T-helper 1 cell treated with Interleukin-12 subunit alpha and Interleukin-12 subunit beta and Interleukin-4 antibody, amounts not matched to agents 30 μg/mL and 1 μg/mL, for 36 hours (primary cell): ENCODE measurements at regions not wholly inside any gene's neighbourhood (a gene's known extent, or its start where the extent isn't known, plus 50 kb on each side); places are given as distances from the start of the nearest gene placed in this dataset.
"Not testable (repeated sequence)": the region's sequence is repeated elsewhere in the genome, so short reads cannot be mapped to it uniquely, and the experiment has no call there.

Source experiments
- H3K27ac Mint-ChIP-seq: one replicate; pipeline ENCODE4 v1.8.0; 2021; ENCODE audit warnings: mild to moderate bottlenecking, mixed read lengths
- H3K27me3 Mint-ChIP-seq: one replicate; pipeline ENCODE4 v1.8.0; 2021; ENCODE audit warnings: low read depth, mixed read lengths
- H3K36me3 Mint-ChIP-seq: one replicate; pipeline ENCODE4 v1.8.0; 2021; ENCODE audit warnings: low read depth, mixed read lengths
- H3K4me1 Mint-ChIP-seq: one replicate; pipeline ENCODE4 v1.8.0; 2021; ENCODE audit warnings: low read depth, mixed read lengths
- H3K4me3 Mint-ChIP-seq: one replicate; pipeline ENCODE4 v1.8.0; 2021; ENCODE audit warnings: mild to moderate bottlenecking, moderate library complexity, mixed read lengths
- H3K9me3 Mint-ChIP-seq: one replicate; pipeline ENCODE4 v1.8.0; 2021; ENCODE audit warnings: mixed read lengths

DNA sequence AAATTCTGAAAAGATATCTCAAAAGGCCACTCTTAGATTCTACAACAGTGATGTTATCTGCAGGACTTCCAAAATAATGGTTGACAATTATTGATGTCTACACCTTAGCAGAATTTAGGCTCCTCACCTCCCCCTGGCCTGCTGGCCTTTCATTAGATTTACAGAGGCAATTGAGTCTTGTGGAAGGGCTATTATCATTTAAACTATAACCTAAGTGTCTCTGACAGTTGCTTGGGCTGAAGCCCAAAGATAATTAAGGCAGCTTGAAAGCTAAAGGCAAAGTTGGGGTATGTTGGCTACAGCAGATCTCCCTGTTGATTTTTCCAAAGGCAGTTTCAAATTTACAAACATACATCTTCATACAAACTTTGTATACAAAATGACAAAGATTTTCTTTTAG is 912.3 kb downstream of the TAF11L14 start:
- Mint-ChIP-seq H3K36me3 (no peaks in the 10 kb centered on the region), H3K27me3 (no peaks in the 10 kb centered on the region), H3K27ac (no peak overlapping the region), H3K9me3 (peaks cover 4% of the 10 kb centered on the region), H3K4me1 (no peaks in the 10 kb centered on the region), H3K4me3 (no peak overlapping the region)

DNA sequence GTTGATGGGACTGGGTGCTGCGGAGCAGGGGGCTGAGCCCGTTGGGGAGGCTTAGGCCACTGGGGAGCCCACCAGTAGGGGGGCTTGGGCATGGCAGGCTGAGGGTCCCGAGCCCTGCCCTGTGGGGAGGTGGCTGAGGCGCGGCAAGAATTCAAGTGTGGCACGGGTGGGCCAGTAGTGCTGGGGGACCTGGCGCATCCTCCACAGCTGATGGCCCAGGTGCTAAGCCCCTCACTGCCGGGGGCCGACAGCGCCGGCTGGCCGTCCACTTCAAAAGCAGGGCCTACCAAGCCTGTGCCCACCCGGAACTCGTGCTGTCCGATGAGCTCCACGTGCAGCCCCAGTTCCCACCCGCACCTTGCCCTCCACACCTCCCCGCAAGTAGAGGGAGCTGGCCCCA is 917.5 kb downstream of the TAF11L14 start:
- no peak overlapping the region for H3K27ac Mint-ChIP-seq
- H3K36me3 Mint-ChIP-seq = no peaks in the 10 kb centered on the region

DNA sequence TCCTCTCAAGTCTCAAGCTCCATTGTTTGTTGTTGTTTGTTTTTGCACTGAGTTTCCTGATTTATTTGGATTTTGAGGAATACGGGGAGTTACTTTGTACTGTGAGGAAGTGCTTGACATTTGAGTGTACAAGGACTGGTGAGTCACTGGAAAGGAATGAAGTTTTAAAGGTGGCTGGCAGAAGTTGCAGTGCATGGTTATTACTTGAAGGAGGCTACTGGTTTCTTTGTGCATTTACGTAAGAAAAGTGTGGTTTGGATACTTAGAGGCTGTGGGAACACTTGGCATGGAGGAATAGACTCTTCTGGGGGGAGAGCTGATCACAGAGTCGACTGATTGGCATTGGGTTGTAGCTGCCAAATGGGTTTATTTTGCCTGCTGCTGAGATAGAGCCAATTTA is 919.0 kb downstream of the TAF11L14 start:
- H3K36me3 Mint-ChIP-seq = no peaks in the 10 kb centered on the region
- H3K4me3 Mint-ChIP-seq = no peak overlapping the region
- no peaks in the 10 kb centered on the region for H3K4me1 Mint-ChIP-seq
- H3K9me3 Mint-ChIP-seq = peaks cover 13% of the 10 kb centered on the region
- no peak overlapping the region for H3K27ac Mint-ChIP-seq
- no peaks in the 10 kb centered on the region for H3K27me3 Mint-ChIP-seq

More for the DNA sequence above, 917.5 kb downstream of the TAF11L14 start:
- H3K4me3 Mint-ChIP-seq = no peak overlapping the region
- H3K4me1 Mint-ChIP-seq = no peaks in the 10 kb centered on the region
- H3K9me3 Mint-ChIP-seq = peaks cover 13% of the 10 kb centered on the region
- H3K27me3 Mint-ChIP-seq = no peaks in the 10 kb centered on the region

DNA sequence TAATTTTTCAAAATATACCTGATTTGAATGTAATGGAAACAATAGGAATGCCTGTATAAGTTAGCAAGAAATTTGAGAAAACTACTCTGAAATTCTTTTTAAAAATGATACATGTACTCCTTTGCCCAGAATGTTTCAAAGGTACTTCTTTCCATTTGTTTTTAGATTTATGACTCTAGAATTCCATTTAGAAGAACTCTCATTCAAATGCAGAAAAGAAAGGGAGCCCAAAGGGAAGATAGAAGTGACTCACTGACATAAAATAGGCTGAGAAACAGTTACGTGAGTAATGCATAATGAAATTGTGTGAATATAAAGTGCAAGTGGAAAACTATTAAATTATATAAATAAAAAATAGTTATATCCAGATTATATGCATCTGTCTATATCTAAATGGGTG is 926.3 kb downstream of the TAF11L14 start:
- no peaks in the 10 kb centered on the region for H3K36me3 Mint-ChIP-seq
- no peaks in the 10 kb centered on the region for H3K4me1 Mint-ChIP-seq
- no peaks in the 10 kb centered on the region for H3K27me3 Mint-ChIP-seq
- peaks cover 5% of the 10 kb centered on the region for H3K9me3 Mint-ChIP-seq
- no peak overlapping the region for H3K4me3 Mint-ChIP-seq
- H3K27ac Mint-ChIP-seq = no peak overlapping the region

DNA sequence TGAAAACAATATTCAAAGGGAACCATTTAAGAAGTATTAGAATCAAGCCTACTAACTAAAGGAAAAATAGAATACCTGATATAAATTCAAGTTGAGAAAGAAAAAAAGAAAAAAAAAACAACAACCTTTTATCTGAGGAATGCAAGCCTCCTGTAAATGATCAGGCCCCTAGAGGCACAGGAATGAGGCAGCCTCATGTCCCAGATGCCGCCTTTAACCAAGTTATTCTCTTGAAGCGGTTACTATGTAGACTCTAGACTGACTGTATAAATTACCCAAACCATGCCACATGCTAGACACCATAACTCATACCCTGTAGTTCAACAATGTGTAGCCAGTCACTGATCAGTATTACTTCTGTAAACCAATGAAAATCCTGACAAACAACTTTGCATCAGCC is 929.6 kb downstream of the TAF11L14 start:
- Mint-ChIP-seq H3K4me3 (no peak overlapping the region), H3K4me1 (no peaks in the 10 kb centered on the region), H3K27ac (no peak overlapping the region), H3K27me3 (no peaks in the 10 kb centered on the region), H3K9me3 (peaks cover 8% of the 10 kb centered on the region), H3K36me3 (no peaks in the 10 kb centered on the region)

DNA sequence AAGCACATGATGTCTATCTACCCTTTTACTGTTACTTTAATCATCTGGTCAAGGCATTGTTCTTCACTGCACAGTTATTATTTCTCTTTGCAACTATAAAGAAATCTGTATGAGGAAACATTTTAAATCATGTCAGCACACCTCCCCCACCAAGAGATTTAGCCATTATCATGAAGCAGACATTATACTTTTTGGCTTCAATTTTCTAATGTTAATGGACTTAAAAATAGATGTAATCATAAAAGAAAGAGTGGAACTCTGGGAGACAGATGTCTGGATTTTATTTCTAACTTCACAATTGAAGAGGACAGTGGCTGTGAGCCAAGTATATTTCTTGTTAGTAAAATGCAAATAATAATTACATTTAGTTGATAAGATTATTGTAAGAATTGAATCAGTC is 932.4 kb downstream of the TAF11L14 start:
- Mint-ChIP-seq H3K27me3 (no peaks in the 10 kb centered on the region), H3K4me1 (no peaks in the 10 kb centered on the region), H3K27ac (no peak overlapping the region), H3K4me3 (no peak overlapping the region), H3K9me3 (peaks cover 8% of the 10 kb centered on the region), H3K36me3 (no peaks in the 10 kb centered on the region)

DNA sequence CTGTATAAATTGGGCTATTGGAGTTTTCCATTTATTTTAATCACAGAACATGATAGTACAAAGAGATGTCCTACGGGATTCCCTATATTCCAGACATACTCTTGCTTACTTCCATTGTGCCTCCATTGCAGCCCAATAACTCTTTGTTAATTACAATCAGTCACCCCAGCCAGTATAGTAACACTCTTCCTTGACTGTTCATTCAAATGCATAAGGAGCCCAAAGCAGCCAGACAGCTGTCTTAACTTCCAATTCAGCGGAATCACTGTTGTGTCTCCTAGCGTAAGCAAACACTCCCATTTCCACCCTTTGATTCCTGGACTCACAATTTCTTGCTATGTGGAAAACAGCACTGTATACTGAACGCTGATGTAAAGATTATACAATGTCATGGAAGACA is 942.3 kb downstream of the TAF11L14 start:
- H3K36me3 Mint-ChIP-seq = no peaks in the 10 kb centered on the region
- H3K27me3 Mint-ChIP-seq = no peaks in the 10 kb centered on the region
- no peak overlapping the region for H3K27ac Mint-ChIP-seq
- H3K4me1 Mint-ChIP-seq = no peaks in the 10 kb centered on the region
- no peak overlapping the region for H3K4me3 Mint-ChIP-seq
- peaks cover 2% of the 10 kb centered on the region for H3K9me3 Mint-ChIP-seq

DNA sequence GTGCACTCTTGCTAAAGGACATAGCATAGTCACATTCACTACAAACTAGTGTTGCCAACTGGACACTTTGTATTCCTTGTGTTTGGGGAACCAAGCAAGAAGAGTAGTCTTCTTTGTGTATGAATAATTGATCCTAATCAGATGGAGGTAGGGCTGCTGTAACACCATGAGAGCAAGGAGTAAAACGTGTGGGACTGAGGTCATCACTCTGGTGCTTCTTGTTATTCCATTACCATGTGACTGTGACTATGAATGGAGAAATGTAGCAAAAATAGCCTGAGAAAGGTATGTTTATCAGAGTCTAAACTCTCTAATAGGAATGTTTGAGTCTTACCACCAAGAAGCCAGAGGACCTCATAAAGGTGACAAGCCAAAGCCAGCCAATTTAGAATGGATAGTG is 966.9 kb downstream of the TAF11L14 start:
- H3K27me3 Mint-ChIP-seq = no peaks in the 10 kb centered on the region
- H3K4me3 Mint-ChIP-seq = no peak overlapping the region
- H3K27ac Mint-ChIP-seq = no peak overlapping the region
- peaks cover 5% of the 10 kb centered on the region for H3K9me3 Mint-ChIP-seq
- no peaks in the 10 kb centered on the region for H3K36me3 Mint-ChIP-seq
- H3K4me1 Mint-ChIP-seq = no peaks in the 10 kb centered on the region

DNA sequence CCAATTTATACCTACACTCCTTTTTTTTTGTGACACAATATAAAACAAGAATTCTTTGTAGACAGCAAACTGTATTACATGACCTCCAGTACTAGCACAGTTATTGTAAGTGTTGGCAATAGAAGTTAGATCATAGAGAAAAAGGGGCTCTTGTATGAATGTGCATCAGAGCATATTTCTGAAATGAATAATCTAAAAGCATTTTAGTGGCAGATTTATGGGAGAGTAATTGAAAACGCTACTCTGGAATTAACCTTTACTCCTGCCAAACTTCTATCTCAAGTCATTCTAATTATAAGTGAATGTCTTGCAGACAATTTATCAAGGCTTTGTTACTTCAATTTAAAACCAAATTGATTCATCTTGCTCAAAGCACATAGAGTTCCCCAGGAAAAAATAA is 968.1 kb downstream of the TAF11L14 start:
- H3K4me1 Mint-ChIP-seq = no peaks in the 10 kb centered on the region
- no peaks in the 10 kb centered on the region for H3K27me3 Mint-ChIP-seq
- peaks cover 5% of the 10 kb centered on the region for H3K9me3 Mint-ChIP-seq
- no peak overlapping the region for H3K4me3 Mint-ChIP-seq
- no peak overlapping the region for H3K27ac Mint-ChIP-seq
- no peaks in the 10 kb centered on the region for H3K36me3 Mint-ChIP-seq

DNA sequence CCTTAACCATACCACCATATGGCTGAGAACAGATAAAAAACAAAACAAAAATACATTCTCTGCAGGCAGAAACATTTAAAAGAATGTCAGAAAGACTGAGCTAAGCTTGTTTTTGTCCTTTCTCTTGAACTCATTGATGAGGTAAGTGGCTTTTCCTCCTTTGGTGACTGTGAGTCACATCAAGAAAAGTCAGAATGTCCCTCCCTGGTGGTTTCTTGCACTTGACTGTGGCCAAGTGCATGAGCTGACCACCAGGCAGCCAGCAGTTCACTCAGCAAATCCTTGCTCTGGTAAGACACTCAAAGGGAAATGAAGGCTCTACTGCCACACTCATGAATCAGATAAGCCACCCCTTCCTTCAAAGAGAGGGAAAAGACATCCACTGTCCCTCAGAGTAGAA is 970.9 kb downstream of the TAF11L14 start:
- Mint-ChIP-seq H3K36me3 (no peaks in the 10 kb centered on the region), H3K27me3 (no peaks in the 10 kb centered on the region), H3K4me1 (no peaks in the 10 kb centered on the region)

DNA sequence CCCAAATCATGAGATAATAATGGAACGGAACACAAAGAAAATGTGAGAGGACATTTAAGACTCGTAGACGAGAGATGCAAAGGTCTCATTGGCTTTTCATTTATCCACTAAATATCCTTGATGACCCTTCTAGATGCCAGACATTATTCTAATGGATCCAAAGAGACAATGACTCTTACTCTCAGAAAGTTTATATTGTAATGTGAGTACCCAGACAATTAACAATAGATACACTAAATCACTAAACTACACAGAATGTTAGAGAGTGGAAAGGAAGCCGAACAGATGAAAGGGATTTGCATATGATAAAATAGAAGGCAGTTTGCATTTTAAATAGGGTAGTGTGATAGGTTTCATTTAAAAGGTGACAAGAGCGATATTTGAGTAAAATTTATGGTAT is 973.3 kb downstream of the TAF11L14 start:
- H3K36me3 Mint-ChIP-seq = no peaks in the 10 kb centered on the region
- no peak overlapping the region for H3K27ac Mint-ChIP-seq
- no peaks in the 10 kb centered on the region for H3K27me3 Mint-ChIP-seq

More for the DNA sequence above, 970.9 kb downstream of the TAF11L14 start:
- peaks cover 5% of the 10 kb centered on the region for H3K9me3 Mint-ChIP-seq
- H3K27ac Mint-ChIP-seq = no peak overlapping the region
- no peak overlapping the region for H3K4me3 Mint-ChIP-seq

DNA sequence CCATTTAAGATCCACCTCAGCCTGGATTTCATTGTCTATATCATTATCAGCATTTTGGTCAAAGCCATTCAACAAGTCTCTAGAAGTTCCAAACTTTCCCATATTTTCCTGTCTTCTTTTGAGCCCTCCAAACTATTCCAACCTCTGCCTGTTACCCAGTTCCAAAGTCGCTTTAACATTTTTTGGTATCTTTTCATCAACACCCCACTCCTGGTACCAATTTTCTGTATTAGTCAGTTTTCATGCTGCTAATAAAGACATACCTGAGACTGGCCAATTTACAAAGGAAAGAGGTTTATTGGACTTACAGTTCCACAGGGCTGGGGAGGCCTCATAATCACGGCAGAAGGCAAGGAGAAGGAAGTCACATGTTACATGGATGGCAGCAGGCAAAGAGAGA is 982.9 kb downstream of the TAF11L14 start:
- H3K4me1 Mint-ChIP-seq, H3K4me3 Mint-ChIP-seq, H3K36me3 Mint-ChIP-seq, H3K27me3 Mint-ChIP-seq, H3K27ac Mint-ChIP-seq: not testable (repeated sequence)
- peaks cover 20% of the 10 kb centered on the region for H3K9me3 Mint-ChIP-seq

More for the DNA sequence above, 973.3 kb downstream of the TAF11L14 start:
- no peaks in the 10 kb centered on the region for H3K4me1 Mint-ChIP-seq
- no peak overlapping the region for H3K4me3 Mint-ChIP-seq
- no peaks in the 10 kb centered on the region for H3K9me3 Mint-ChIP-seq

DNA sequence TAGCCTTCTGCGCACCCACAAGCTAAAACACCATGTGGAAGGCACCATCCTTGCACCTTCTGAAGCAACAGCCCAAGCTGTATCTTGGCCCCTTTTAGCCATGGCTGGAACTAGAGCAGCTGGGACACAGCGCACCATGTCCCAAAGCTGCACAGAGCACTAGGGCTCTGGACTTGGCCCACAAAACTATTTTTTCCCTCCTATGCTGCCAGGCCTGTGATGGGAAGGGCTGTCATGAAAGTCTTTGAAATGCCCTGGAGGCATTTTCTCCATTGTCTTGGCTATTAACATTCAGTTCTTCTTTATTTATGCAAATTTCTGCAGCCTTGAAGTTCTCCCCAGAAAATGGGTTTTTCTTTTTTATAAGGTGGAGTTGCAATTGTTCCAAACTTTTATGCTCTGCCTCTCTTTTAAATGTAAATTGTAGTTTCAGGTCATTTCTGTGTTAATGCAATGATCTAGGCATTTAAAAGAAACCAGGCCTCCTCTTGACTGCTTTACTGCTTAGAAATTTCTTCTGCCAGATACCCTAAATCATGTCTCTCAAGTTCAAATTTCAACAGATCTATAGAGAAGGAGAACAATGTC is 996.3 kb downstream of the TAF11L14 start:
- Mint-ChIP-seq H3K9me3 (peaks cover 12% of the 10 kb centered on the region), H3K27ac (no peak overlapping the region), H3K4me3 (no peak overlapping the region), H3K27me3 (no peaks in the 10 kb centered on the region), H3K4me1 (no peaks in the 10 kb centered on the region), H3K36me3 (no peaks in the 10 kb centered on the region)

DNA sequence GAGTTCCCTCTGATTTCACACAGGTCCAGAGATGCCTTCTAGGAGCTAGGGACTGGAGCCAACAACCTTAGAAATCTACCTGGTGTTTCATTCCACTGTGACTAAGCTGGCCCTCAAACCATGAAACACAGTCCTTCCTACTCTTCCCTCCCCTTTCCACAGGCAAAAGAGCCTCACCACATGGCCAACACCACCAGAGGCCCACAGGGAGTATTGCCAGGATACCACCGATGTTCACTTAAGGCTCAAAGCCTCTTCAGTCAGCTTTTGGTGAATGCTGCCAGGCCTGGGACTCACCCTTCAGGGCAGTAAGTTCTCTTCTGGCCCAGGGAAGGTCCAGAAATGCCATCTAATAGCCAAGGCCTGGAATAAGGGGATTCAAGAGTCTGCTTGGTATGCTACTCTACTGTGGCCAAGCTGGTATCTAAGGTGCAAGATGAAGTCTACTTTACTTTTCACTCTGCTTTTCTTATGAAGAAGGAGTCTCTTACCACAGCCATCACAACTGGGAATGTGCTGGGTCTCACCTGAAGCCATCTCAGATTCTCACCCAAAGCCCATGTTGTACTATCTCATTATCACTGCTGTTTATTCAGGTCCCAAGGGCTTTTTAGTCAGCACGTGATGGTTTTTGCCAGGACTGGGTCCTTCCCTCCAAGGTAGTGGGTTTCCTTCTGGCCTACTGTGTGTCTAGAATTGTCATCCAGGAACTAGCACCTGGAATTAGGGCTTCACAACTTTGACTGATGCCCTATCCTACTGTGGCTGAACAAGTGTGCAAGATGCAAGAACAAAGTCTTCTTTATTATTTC is 1018.4 kb downstream of the TAF11L14 start:
- peaks cover 12% of the 10 kb centered on the region for H3K9me3 Mint-ChIP-seq
- H3K4me1 Mint-ChIP-seq = no peaks in the 10 kb centered on the region
- no peak overlapping the region for H3K27ac Mint-ChIP-seq
- H3K4me3 Mint-ChIP-seq = no peak overlapping the region
- H3K36me3 Mint-ChIP-seq = no peaks in the 10 kb centered on the region
- no peaks in the 10 kb centered on the region for H3K27me3 Mint-ChIP-seq

DNA sequence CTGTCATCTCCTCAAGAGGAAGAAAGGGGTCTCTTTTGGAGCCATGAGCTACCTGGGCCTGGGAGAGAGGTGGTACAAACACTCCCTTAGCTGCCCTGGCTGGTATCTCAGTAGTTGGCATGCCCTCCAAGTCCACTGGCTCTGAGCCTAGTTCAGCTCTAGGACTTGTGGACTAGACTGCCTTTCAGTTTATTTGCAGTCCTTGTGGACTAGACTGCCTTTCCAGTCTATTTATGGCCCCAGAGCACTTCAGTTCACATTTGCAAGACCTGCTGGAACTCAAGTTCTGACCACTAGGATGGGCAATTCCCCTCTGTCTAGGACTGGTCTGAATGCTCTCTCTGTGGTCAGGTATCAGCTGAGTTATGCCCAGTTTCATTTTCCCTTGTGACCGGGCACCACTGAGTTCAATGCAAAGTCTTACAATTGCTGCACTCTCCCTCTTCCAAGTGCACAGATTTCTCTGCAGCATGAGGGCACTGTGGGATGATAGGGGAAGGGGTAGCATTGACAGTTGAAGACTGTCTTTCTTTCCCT is 1019.0 kb downstream of the TAF11L14 start:
- no peaks in the 10 kb centered on the region for H3K36me3 Mint-ChIP-seq
- no peak overlapping the region for H3K27ac Mint-ChIP-seq
- H3K27me3 Mint-ChIP-seq = no peaks in the 10 kb centered on the region
- no peaks in the 10 kb centered on the region for H3K4me1 Mint-ChIP-seq
- H3K9me3 Mint-ChIP-seq = peaks cover 12% of the 10 kb centered on the region
- no peak overlapping the region for H3K4me3 Mint-ChIP-seq
